ENCODE measurements at regions not wholly inside any gene's neighbourhood (a gene's known extent, or its start where the extent isn't known, plus 50 kb on each side); places are given as distances from the start of the nearest gene placed in this dataset.

DNA sequence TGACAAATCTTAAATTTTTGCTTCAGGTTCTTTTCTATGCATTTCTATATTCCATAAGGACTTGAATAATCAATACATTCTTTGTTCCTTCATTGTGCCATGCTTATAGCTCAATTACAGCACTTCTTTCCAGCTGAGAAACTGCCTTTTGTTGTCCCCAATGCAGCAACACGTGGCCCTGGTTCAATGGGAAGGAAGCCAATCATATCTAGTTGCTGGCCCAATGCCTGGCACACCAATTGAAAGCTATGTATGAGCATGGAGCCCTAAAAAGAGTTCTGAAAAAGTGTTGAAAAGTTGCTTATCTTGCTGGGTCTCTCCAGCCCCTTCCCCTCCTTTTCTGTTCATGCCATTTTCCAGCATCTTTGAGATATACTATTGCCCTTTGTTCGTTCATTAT is 448.0 kb upstream of the FAT3 start:
- TF ChIP-seq, protein P1, sequence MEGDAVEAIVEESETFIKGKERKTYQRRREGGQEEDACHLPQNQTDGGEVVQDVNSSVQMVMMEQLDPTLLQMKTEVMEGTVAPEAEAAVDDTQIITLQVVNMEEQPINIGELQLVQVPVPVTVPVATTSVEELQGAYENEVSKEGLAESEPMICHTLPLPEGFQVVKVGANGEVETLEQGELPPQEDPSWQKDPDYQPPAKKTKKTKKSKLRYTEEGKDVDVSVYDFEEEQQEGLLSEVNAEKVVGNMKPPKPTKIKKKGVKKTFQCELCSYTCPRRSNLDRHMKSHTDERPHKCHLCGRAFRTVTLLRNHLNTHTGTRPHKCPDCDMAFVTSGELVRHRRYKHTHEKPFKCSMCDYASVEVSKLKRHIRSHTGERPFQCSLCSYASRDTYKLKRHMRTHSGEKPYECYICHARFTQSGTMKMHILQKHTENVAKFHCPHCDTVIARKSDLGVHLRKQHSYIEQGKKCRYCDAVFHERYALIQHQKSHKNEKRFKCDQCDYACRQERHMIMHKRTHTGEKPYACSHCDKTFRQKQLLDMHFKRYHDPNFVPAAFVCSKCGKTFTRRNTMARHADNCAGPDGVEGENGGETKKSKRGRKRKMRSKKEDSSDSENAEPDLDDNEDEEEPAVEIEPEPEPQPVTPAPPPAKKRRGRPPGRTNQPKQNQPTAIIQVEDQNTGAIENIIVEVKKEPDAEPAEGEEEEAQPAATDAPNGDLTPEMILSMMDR (IDR thresholded peaks at IDR 0.05) = no peak
- no peak for TF ChIP-seq EZH2 (IDR thresholded peaks at IDR 0.05; ENCODE audit: borderline replicate concordance, insufficient read depth, low read depth, low read length, poor library complexity, severe bottlenecking)
